ENCODE measurements at regions not wholly inside any gene's neighbourhood (a gene's known extent, or its start where the extent isn't known, plus 50 kb on each side); places are given as distances from the start of the nearest gene placed in this dataset.
"Not testable (repeated sequence)": the region's sequence is repeated elsewhere in the genome, so short reads cannot be mapped to it uniquely, and the experiment has no call there.

DNA sequence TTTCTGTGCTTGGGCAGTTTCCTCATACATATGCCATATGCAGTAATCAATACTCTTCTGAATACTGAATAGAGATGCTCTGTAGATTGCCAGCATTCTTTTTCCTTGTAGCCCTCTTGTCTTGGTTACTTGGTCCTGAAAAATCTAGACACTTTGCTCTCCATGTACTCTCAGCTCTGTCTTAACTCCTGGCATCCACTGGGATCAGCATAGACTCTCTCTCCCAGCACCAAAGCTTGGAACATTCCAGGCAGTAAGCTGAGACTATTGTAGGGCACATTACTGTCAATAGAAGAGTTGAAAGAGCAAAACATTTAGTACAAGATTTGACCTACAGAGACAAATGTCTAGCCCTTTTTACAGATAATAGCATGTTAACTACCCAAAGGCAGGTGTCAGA is 1100.3 kb downstream of the TBL1XR1 start:
- Histone ChIP-seq H3K4me1 (ENCODE audit: control insufficient read depth in 1 of 2, insufficient read depth in 2 of 2, low read length in 2 of 2) (no peaks in the 10 kb centered on the region), H3K27ac (ENCODE audit: low read depth in 1 of 2, low read length in 2 of 2) (no peak overlapping the region), H3K36me3 (ENCODE audit: control insufficient read depth in 1 of 2, insufficient read depth in 2 of 2, low read length in 1 of 2) (no peaks in the 10 kb centered on the region), H3K4me3 (ENCODE audit: low read length in 2 of 2) (no peak overlapping the region), H3K27me3 (ENCODE audit: control insufficient read depth in 1 of 2, insufficient read depth in 2 of 2, low read length in 1 of 2) (no peaks in the 10 kb centered on the region), H3K9me3 (ENCODE audit: control insufficient read depth, low read length) (no peaks in the 10 kb centered on the region)
- intact Hi-C loops (cut with DNase I), result no loop called here
- ATAC-seq (ENCODE audit: low FRiP score), result no peak
- no peak for DNase-seq

DNA sequence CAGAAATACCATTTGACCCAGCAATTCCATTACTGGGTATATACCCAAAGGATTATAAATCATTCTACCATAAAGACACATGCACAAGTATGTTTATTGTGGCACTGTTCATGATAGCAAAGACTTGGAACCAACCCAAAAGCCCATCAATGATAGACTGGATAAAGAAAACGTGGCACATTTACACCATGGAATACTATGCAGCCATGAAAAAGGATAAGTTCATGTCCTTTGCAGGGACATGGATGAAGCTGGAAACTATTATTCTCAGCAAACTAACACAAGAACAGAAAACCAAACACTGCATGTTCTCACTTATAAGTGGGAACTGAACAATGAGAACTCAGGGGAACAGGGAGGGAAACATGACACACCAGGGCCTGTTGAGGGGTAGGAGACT is 1103.4 kb downstream of the TBL1XR1 start:
- H3K4me1 ChIP-seq (ENCODE audit: control insufficient read depth in 1 of 2, insufficient read depth in 2 of 2, low read length in 2 of 2); ATAC-seq (ENCODE audit: low FRiP score); H3K27ac ChIP-seq (ENCODE audit: low read depth in 1 of 2, low read length in 2 of 2); H3K9me3 ChIP-seq (ENCODE audit: control insufficient read depth, low read length); intact Hi-C loops (cut with DNase I); H3K27me3 ChIP-seq (ENCODE audit: control insufficient read depth in 1 of 2, insufficient read depth in 2 of 2, low read length in 1 of 2); H3K4me3 ChIP-seq (ENCODE audit: low read length in 2 of 2); H3K36me3 ChIP-seq (ENCODE audit: control insufficient read depth in 1 of 2, insufficient read depth in 2 of 2, low read length in 1 of 2); DNase-seq: not testable (repeated sequence)
- WGBS, 2 donors, result 71 to 84% methylated on average over 1 of the region's 1 CpG

DNA sequence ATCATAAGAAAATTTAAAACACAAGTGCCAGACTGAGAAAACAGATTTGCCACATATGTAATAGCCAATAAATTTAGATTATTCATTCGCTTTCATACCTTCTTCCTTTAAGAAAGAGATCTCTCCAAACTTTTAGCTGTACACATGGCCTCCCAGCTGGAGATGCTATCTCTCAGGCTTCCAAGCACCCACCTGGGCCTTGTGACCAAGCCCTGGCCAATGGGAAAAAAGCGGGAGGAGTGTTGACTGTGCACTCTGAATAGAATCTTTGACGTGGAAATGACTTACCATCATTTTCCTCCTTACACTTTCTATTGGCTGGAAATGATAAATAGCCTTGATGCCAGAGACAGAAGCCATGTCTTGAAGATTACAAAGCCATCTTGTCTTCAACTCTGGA is 1106.6 kb downstream of the TBL1XR1 start:
- no peak for DNase-seq
- 77 to 93% methylated on average over 3 of the region's 3 CpGs for WGBS, 2 donors
- Histone ChIP-seq H3K27me3 (ENCODE audit: control insufficient read depth in 1 of 2, insufficient read depth in 2 of 2, low read length in 1 of 2) (no peaks in the 10 kb centered on the region), H3K9me3 (ENCODE audit: control insufficient read depth, low read length) (no peaks in the 10 kb centered on the region), H3K27ac (ENCODE audit: low read depth in 1 of 2, low read length in 2 of 2) (no peak overlapping the region), H3K36me3 (ENCODE audit: control insufficient read depth in 1 of 2, insufficient read depth in 2 of 2, low read length in 1 of 2) (no peaks in the 10 kb centered on the region), H3K4me1 (ENCODE audit: control insufficient read depth in 1 of 2, insufficient read depth in 2 of 2, low read length in 2 of 2) (no peaks in the 10 kb centered on the region), H3K4me3 (ENCODE audit: low read length in 2 of 2) (no peak overlapping the region)
- ATAC-seq (ENCODE audit: low FRiP score), result no peak
- intact Hi-C loops (cut with DNase I), result no loop called here

DNA sequence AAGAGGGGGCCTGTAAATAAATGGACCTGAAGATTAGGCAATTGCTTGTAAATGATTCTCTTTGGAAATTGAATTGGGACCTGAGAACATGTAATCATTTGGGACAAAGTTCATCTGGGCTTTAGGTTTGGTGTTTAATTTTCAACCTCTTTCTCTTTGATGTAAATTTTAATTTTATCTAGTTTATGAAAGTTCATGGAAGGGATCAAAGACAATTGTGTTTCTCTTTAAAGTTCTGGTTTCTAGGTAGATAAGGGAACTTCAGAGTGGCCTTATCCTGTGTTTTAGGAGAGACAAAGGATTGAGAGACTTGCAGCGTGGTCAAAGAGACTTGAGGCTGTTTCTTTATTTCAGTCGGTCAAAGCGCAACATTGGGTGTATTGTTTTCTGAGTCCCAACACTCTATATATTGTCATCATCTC is 1108.3 kb downstream of the TBL1XR1 start:
- Histone ChIP-seq H3K27ac (ENCODE audit: low read depth in 1 of 2, low read length in 2 of 2) (no peak overlapping the region), H3K36me3 (ENCODE audit: control insufficient read depth in 1 of 2, insufficient read depth in 2 of 2, low read length in 1 of 2) (no peaks in the 10 kb centered on the region), H3K27me3 (ENCODE audit: control insufficient read depth in 1 of 2, insufficient read depth in 2 of 2, low read length in 1 of 2) (no peaks in the 10 kb centered on the region), H3K9me3 (ENCODE audit: control insufficient read depth, low read length) (no peaks in the 10 kb centered on the region), H3K4me3 (ENCODE audit: low read length in 2 of 2) (no peak overlapping the region), H3K4me1 (ENCODE audit: control insufficient read depth in 1 of 2, insufficient read depth in 2 of 2, low read length in 2 of 2) (no peaks in the 10 kb centered on the region)
- ATAC-seq (ENCODE audit: low FRiP score) (no peak), DNase-seq (no peak)
- intact Hi-C loops (cut with DNase I), result no loop called here
- WGBS, 2 donors, result 97 to 99% methylated on average over 3 of the region's 3 CpGs

DNA sequence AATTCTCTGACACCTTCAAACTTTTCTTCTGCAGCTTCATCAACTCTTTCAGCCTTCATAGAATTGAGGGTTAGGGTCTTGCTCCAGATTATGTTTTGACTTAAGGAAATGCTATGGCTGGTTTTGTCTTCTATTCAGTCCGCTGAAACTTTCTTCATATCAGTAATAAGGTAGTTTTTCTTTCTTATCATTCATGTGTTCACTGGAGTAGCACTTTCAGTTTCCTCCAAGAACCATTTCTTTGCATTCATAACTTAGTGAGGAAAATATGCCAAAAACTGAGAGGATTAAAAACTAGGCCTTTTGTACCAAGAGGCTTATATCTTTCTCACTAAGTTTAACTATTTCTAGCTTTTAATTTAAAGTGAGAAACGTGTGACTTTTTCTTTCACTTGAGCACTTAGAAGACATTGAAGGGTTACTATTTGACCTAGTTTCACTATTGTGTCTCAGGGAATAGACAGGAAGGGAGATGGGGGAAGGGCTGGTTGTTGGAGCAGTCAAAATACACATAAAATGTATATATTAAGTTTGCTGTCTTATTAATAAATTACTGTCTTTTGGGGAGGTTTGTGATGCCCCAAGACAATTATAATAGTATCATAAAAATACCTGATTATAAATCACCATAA is 1110.1 kb downstream of the TBL1XR1 start:
- DNase-seq, result no peak
- intact Hi-C loops (cut with DNase I), result no loop called here
- no peaks in the 10 kb centered on the region for H3K9me3 ChIP-seq (ENCODE audit: control insufficient read depth, low read length)
- H3K27me3 ChIP-seq (ENCODE audit: control insufficient read depth in 1 of 2, insufficient read depth in 2 of 2, low read length in 1 of 2), result no peaks in the 10 kb centered on the region
- no peak overlapping the region for H3K27ac ChIP-seq (ENCODE audit: low read depth in 1 of 2, low read length in 2 of 2)
- ATAC-seq (ENCODE audit: low FRiP score), result no peak
- no peaks in the 10 kb centered on the region for H3K36me3 ChIP-seq (ENCODE audit: control insufficient read depth in 1 of 2, insufficient read depth in 2 of 2, low read length in 1 of 2)
- no peaks in the 10 kb centered on the region for H3K4me1 ChIP-seq (ENCODE audit: control insufficient read depth in 1 of 2, insufficient read depth in 2 of 2, low read length in 2 of 2)
- no peak overlapping the region for H3K4me3 ChIP-seq (ENCODE audit: low read length in 2 of 2)
- 54 to 81% methylated on average over 2 of the region's 2 CpGs for WGBS, 2 donors

DNA sequence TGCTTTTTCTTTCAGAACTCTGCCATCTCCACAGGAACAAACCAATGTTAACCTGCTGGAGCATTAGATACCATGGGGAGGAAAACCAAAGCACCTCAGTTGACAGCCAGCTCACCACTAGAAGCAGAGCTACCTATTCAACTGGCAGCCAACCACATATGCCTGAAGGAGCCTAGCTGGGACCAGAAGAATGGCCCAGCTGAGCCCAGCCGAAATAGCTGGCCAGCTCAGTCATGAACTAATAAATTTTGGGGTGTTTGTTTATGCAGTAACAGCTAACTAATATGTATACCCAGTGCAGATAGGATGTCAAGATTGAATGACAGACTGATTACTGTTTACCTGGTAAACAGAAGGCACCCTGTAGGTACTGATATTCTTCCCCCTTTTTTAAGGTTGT is 1117.5 kb downstream of the TBL1XR1 start:
- ATAC-seq (ENCODE audit: low FRiP score), result no peak
- no peaks in the 10 kb centered on the region for H3K36me3 ChIP-seq (ENCODE audit: control insufficient read depth in 1 of 2, insufficient read depth in 2 of 2, low read length in 1 of 2)
- intact Hi-C loops (cut with DNase I), result loop anchor here in 1 of 2 donors (5.0 kb wide), 1 partner anchor 118 kb away; no protein-coding TSS in a partner anchor
- H3K4me3 ChIP-seq (ENCODE audit: low read length in 2 of 2), result no peak overlapping the region
- no peak for DNase-seq
- H3K27me3 ChIP-seq (ENCODE audit: control insufficient read depth in 1 of 2, insufficient read depth in 2 of 2, low read length in 1 of 2), result no peaks in the 10 kb centered on the region
- H3K27ac ChIP-seq (ENCODE audit: low read depth in 1 of 2, low read length in 2 of 2), result no peak overlapping the region
- WGBS, 2 donors, result 65 to 99% methylated on average over 1 of the region's 1 CpG
- H3K4me1 ChIP-seq (ENCODE audit: control insufficient read depth in 1 of 2, insufficient read depth in 2 of 2, low read length in 2 of 2), result peaks cover 0 to 2% of the 10 kb centered on the region in 2 donors
- H3K9me3 ChIP-seq (ENCODE audit: control insufficient read depth, low read length), result peaks cover 2% of the 10 kb centered on the region

DNA sequence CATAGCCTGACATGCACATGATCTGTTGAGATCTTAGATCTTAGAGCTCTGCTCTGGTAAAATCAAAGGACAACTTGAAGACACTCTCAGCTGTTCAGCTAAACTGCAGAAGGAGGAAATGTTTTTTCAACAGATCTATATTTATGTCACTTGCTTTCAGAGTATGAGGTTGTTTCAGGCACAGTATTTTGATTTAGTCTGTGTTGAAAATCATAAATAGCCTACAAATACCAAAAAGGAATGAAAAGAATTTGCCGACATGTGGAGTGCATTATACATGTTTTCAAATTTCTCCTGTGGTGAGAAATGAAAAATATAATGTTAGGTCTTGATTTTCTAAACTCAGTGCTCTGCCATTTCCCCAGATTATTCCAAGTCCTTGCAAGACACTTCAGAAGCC is 1118.4 kb downstream of the TBL1XR1 start:
- Histone ChIP-seq H3K36me3 (ENCODE audit: control insufficient read depth in 1 of 2, insufficient read depth in 2 of 2, low read length in 1 of 2) (no peaks in the 10 kb centered on the region), H3K27ac (ENCODE audit: low read depth in 1 of 2, low read length in 2 of 2) (peak overlapping the region in 1 of 2 donors; percentile 76), H3K9me3 (ENCODE audit: control insufficient read depth, low read length) (peaks cover 2% of the 10 kb centered on the region), H3K27me3 (ENCODE audit: control insufficient read depth in 1 of 2, insufficient read depth in 2 of 2, low read length in 1 of 2) (no peaks in the 10 kb centered on the region), H3K4me3 (ENCODE audit: low read length in 2 of 2) (no peak overlapping the region), H3K4me1 (ENCODE audit: control insufficient read depth in 1 of 2, insufficient read depth in 2 of 2, low read length in 2 of 2) (peaks cover 0 to 2% of the 10 kb centered on the region in 2 donors)
- no peak for DNase-seq
- intact Hi-C loops (cut with DNase I), result loop anchor here in 1 of 2 donors (5.0 kb wide), 1 partner anchor 118 kb away; no protein-coding TSS in a partner anchor
- WGBS, 2 donors, result 0 to 9% methylated on average over 1 of the region's 1 CpG
- no peak for ATAC-seq (ENCODE audit: low FRiP score)

DNA sequence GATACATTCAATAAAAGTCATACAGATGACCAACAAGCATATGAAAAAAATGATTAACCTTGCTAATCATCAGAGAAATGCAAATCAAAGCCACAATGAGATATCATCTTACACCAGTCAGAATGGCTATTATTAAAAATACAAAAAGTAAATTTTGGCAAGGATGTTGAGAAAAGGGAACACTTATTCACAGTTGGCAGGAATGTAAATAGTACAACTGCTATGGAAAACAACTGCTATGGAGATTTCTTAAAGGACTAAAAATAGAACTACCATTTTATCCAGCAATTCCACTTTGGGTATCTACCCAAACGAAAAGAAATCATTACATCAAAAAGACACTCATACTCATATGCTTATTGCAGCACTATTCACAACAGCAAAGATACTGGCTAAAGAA is 1121.8 kb downstream of the TBL1XR1 start:
- Histone ChIP-seq H3K36me3 (ENCODE audit: control insufficient read depth in 1 of 2, insufficient read depth in 2 of 2, low read length in 1 of 2) (no peaks in the 10 kb centered on the region), H3K4me3 (ENCODE audit: low read length in 2 of 2) (no peak overlapping the region), H3K27me3 (ENCODE audit: control insufficient read depth in 1 of 2, insufficient read depth in 2 of 2, low read length in 1 of 2) (no peaks in the 10 kb centered on the region), H3K4me1 (ENCODE audit: control insufficient read depth in 1 of 2, insufficient read depth in 2 of 2, low read length in 2 of 2) (peaks cover 0 to 2% of the 10 kb centered on the region in 2 donors), H3K9me3 (ENCODE audit: control insufficient read depth, low read length) (peaks cover 2% of the 10 kb centered on the region), H3K27ac (ENCODE audit: low read depth in 1 of 2, low read length in 2 of 2) (no peak overlapping the region)
- ATAC-seq (ENCODE audit: low FRiP score) (no peak), DNase-seq (no peak)
- WGBS, 2 donors, result 5 to 6% methylated on average over 1 of the region's 1 CpG
- intact Hi-C loops (cut with DNase I), result loop anchor here in 1 of 2 donors (5.0 kb wide), 1 partner anchor 122 kb away; no protein-coding TSS in a partner anchor

DNA sequence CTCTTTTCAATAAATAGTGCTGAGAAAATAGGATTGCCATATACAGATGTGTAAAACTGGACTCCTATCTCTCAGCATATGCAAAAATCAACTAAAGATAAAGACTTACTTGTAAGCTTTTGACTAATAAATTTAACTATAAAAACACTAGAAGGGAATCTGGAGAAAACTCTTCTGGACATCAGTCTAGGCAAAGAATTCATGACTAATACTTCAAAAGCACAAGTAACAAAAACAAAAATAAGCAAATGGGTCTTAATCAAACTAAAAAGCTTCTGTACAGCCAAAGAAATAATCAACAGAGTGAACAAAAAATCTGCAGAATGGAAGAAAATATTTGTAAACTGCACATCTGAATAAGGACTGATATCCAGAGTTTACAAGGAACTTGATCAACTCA is 1122.2 kb downstream of the TBL1XR1 start:
- Histone ChIP-seq H3K27me3 (ENCODE audit: control insufficient read depth in 1 of 2, insufficient read depth in 2 of 2, low read length in 1 of 2) (no peaks in the 10 kb centered on the region), H3K9me3 (ENCODE audit: control insufficient read depth, low read length) (no peaks in the 10 kb centered on the region), H3K36me3 (ENCODE audit: control insufficient read depth in 1 of 2, insufficient read depth in 2 of 2, low read length in 1 of 2) (no peaks in the 10 kb centered on the region), H3K4me1 (ENCODE audit: control insufficient read depth in 1 of 2, insufficient read depth in 2 of 2, low read length in 2 of 2) (peaks cover 0 to 2% of the 10 kb centered on the region in 2 donors), H3K4me3 (ENCODE audit: low read length in 2 of 2) (no peak overlapping the region), H3K27ac (ENCODE audit: low read depth in 1 of 2, low read length in 2 of 2) (no peak overlapping the region)
- intact Hi-C loops (cut with DNase I), result loop anchor here in 1 of 2 donors (5.0 kb wide), 1 partner anchor 122 kb away; no protein-coding TSS in a partner anchor
- DNase-seq, result no peak
- ATAC-seq (ENCODE audit: low FRiP score), result no peak

All from aorta (tissue), 5 donors.